RPMI7951 (cell line): ENCODE measurements at regions not wholly inside any gene's neighbourhood (a gene's known extent, or its start where the extent isn't known, plus 50 kb on each side); places are given as distances from the start of the nearest gene placed in this dataset.

Experiments used
- DNase-seq: peaks from one replicate; pipeline ENCODE4 v3.0.0-alpha.2; 2012; ENCODE audit warnings: low read depth

DNA sequence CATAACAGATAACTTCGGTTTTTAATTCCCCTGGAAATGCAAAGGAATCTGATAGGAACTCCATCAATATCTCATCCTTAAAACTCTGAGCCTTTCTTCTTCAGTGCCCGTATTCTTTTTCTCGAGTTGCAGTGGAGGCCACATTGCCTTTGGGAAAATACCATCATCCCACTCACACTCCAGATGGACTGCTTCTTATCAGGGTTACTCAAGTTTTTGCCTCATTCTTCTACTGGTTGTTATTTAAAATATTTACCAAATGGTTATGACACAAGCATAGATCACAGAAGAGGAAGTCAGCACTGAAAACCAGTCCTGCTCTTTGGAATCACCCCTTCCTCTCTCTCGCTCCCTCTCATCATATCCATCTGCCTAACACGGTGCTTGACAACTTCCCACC, 1020.5 kb upstream of the SLC10A2 start:
- DNase-seq, result peak; percentile 9

DNA sequence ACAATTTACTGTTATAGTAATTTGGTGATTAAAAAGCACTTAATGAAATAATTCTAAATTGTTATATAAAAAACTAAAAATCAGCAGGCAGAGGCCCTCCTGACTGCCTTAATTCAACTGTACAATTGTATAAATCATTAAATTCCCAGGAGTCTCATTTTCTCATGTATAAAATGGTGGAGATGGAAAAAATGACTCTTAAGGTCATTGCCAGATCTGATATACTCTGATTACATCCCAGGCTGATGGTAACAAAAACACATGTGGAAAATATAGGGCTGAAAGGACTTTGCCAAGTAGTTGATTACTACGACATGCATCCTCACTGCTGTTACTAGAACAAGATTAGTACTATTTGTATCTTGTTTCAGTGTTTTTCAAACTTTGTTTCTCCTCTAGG, 1020.0 kb upstream of the SLC10A2 start:
- DNase-seq, result peak; percentile 20

DNA sequence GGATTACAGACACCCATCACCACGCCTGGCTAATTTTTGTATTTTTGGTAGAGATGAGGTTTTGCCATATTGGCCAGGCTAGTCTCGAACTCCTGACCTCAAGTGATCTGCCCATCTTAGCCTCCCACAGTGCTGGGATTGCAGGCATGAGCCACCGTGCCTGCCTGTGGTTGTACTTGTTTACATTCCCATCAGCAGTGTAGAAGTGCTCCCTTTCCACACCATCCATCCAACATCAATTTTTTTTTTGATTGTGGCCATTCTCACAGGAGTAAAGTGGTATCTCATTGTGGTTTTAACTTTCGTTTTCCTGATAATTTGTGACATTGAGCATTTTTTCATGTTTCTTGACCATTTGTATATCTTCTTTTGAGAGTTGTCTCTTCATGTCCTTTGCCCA, 1019.4 kb upstream of the SLC10A2 start:
- DNase-seq, result peak; percentile 4

DNA sequence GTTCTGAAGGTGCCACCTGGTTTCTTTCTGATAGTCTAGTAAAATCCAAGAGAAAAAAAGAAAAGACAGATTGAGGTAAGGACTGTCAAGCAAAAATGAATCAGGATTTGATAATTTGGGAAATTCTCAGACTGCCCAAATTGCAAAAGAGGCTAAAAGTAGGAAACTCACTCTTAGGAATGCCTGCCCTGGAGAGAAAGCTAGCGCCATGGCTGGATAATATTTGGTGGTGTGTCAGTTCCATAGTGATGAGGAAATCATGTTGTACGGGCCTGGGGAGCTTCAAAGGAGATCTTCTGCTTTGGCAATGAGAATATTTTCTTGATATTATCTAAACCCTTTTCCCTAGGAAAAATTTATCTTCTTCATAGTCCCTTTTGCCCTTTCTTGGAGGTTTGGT, 1008.1 kb upstream of the SLC10A2 start:
- no peak for DNase-seq

DNA sequence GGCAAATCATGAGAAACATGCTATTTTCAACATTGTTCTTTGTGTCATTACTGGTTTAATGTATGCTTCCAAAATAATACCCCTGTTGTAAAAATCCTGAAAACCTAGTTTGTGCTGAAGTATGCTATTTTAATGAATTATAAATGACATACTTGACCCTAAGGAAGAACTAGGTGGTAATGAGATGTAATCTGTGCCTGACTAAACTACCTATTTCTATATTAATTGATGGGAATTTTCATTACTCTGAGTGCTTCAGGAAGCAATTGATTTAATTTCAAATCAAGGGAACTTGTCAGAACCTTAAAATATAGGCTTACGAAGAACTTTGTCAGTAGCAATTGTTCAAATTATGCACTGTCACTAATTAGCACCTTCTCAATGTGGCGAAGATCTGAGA, 1005.6 kb upstream of the SLC10A2 start:
- DNase-seq, result no peak

DNA sequence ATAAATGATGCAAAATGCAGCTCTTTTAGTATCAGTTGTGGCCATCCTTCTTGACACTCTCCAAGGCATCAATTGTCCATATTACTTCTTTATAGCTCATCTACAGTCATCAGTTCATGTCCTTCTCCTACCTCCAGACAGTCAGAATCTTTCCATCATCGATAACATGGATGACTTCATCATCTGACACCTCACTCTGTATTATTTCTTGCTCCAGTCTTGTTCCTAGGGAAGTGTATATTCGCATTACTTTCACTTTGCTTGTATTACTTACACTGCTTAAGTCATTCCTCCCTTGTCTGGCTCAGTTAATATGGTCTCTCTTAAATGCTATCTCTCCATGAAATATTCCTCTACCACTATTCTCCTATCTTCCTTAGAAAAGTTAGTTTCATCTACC, 999.1 kb upstream of the SLC10A2 start:
- DNase-seq, result no peak

DNA sequence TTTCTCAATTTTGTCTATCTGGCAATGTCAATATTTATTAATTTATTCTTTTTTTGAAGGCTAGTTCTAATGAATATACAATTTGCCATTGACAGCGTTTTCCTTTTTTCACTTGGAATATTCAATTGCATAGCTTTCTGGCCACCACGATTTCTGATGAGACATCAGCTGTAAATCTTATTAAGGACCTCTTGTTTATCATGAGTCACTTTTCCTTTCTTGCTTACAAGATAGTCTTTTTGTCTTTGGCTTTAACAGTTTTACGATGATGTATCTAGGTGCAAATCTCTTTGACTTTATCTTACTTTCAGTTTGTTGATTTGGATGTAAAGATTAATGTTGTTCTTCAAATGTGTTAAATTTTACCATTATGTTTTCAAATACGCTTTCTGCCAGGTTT, 991.6 kb upstream of the SLC10A2 start:
- no peak for DNase-seq

DNA sequence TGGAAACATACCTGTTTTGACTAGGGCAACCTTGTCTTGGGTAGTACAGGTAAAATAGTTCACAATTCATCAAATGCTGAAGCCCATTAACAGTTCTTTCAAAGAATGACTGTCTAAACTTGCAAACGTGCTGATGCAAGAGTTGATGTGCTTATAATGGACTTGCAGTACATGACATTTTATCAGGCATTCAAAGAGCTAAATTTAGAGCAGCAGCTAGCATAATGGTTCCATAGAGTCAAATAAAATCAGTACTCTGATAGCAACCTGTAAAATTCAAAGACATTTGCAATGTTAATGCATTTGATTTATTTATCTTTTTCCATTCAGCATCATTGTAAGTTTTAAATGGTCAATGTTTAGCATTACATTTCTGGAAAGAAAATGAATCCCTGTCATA, 979.7 kb upstream of the SLC10A2 start:
- DNase-seq, result no peak

DNA sequence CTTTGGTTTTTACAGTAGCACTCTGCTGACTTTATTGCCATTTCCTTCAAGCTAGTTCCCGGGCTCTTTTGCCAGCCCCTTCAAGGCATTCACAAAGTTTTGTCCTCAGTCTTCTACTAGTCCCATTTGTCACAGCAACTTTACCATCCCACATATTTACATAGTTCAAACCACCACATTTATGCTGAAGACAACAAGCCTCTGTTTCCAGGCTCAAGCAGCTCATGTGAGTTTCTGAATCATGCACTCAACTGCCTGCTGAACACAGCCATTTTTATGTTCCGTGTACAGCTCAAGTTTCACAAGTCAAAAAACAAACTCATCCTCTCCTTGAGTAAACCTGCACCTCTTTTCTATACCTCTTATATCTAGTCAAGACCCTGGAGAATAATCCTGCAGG, 977.0 kb upstream of the SLC10A2 start:
- DNase-seq, result peak; percentile 33

DNA sequence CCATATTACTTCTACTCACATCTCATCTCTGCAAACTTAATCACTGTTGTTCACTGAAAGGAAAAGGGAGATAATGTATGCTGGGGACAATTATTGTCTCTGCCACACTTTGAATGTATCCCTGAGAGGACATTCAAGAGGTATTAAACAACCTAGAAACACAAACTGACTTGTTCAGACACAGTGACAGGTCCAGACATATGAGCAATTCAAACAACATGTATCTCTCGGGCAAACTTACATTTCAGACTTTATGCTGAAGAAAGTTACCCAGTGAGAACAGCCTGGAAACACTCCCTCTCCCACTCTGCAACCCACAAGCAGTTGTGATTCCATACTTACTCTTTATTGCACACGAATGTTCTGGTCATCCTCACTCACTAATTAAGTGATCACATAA, 968.7 kb upstream of the SLC10A2 start:
- DNase-seq, result no peak

DNA sequence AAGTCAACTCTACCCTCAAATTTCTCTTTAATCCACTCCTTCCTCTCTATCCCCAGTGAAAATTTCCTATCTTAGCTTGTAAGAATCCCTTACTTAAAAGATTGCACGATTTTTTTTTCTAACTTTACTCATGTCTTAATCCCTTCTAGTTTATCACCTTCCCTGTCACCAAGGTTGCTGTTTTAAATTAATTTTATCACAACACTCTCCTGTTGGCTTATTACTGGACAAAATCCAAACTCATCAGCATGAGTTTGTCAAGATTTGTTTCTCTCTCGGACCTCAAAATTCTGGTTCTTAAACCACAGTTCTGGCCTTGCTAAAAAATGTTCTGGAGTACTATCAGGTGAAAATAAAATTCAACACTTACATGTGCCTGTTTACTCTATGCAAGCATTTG, 959.1 kb upstream of the SLC10A2 start:
- DNase-seq, result no peak

DNA sequence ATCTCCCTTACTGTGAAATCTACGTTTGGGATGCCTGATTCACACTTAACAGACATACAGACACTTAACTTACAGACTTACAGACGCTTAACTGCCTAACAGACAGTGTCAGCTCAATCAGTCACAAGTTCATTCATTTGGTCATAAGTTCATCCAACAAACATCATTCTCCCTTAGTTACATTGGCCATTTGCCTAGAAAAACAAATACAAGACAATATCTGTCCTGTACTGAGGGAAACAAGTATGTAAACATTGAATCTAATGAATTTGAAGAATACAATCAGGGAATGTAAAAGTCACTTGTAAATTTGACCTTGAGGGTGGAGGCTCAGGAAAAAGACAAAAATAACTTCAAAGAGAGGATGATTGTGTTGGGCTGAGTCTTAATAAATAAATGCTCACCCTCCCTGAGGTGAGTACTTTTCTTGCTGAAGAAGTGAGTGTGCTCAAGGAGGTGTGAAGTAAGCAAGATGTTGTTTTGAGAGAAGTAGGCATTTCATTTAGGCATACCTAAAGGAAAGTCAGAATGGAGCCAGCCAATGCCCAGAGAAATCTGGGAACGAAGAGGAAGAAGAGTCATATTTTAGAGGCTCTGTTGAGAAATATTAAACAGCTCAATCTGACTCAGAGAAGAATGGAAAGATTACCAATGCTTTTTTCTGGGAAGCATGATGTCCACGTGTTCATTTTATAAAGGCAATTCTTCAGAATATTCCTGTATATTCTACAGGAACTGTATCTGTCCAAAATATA, 958.4 kb upstream of the SLC10A2 start:
- peak; percentile 3 for DNase-seq

DNA sequence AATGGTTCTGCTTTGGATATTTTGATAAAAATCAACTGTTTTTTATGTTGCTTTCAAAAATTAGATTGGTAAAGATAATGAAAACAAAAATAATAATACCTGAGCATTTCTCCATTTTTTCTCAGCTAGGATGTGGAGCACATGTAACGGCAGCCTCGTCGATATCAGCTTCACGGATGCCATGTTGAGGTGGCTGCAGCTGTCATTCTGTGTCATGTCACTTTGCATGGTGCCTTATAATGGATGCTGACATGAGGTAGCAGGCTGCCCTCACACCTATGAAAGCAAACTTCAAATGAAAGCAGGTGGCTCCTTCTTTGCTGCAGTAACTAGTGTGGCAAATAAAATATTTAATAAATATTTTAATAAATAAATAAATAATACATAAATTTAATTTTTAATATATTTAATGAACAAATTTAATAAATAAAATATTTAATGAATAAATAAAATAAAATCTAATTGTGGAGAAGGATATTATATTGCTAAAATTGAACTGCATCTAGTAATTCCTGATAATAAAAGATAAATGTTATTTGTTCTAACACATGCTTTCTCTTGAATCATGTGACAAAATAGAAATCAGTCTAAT, 955.7 kb upstream of the SLC10A2 start:
- DNase-seq, result no peak

DNA sequence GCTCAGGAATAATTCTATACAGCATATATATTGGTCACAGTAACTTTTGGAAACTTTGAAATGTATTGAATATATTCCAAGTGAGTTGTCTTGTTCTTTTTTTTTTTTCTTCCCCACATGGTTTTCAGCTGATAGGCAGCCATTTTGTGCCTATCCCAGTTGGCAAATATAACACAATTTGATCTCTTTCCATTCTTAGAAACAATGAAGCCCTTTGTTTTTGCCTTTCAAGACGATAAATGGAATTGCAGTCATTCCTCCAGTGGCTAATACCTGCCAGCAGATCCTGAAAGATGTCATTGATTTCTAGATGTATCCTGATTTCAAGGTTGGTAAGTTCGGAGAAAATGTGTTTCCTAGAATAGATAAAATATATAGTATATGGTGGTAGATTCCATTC, 951.1 kb upstream of the SLC10A2 start:
- no peak for DNase-seq

DNA sequence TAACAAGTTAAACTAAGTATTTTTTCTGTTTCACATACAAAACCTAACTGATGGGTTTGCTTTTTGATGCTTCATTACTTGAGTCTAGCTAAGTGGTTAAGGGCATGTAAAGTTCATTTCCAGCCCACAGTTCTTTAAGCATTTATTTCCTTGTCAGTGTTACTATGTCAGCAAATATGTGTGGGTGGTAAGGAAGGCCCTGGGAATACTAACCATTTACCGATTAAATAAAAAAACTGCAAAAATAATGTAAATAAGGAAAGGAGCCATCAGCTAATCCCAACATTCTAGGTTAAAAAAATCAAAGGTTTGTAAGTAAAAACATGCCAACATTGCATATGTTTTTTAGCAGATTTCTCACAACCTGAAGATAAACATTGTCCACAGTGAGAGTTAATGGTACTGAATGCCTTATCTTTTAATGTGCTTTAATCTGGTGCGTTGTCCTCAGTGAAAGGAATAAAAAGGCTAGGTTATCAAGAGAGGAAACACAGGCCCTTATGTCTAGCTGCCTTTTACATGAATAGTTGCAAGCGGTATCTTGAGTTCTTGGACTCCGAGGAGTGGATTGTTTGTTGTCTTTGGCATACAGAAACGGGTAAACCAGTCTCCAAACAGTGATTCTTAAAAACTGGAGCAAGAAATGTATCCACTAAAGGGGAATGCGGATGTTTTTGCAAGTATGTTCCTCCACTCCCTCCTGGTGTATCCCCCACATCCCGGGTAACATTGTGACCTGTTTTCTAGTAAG, 949.6 kb upstream of the SLC10A2 start:
- DNase-seq, result peak; percentile 7

DNA sequence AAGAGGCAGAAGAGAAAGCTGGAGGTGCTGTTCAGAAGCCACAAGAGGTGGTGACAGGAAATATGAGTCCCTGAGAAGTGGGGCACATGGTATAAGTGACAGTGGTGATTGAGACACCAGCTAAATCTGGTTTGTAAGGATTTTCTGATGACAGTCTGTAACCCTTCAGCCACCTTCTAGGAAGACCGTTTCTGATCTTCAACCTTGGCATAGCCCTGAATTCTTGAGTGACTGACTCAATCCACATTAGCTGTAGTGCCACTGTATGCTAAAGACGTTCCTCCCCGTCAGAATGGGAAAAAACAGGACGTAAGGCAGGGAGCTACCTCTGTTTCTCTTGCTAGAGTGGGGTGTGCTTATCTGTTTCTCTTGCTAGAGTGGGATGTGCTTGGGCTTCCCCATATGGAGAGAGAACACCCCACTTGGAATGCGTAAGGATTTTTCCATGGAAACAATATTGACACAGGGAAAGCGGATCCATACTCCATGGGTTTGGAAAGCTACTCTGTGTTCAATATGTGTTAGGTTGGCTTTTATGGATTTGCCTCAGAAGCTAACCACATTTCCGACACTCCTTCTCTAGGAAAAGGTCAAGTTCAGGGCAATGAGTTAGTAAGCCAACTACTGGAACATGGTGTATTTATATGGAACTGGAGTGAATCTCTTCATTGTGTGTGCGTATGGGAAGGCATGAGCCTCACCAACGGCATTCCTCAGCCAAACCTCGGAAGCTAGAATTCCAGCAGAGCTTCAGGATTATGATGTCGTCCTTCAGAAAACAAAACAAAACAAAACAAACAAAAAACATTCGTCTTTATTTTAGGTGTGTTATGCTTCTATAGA, 948.8 kb upstream of the SLC10A2 start:
- peak; percentile 45 for DNase-seq

DNA sequence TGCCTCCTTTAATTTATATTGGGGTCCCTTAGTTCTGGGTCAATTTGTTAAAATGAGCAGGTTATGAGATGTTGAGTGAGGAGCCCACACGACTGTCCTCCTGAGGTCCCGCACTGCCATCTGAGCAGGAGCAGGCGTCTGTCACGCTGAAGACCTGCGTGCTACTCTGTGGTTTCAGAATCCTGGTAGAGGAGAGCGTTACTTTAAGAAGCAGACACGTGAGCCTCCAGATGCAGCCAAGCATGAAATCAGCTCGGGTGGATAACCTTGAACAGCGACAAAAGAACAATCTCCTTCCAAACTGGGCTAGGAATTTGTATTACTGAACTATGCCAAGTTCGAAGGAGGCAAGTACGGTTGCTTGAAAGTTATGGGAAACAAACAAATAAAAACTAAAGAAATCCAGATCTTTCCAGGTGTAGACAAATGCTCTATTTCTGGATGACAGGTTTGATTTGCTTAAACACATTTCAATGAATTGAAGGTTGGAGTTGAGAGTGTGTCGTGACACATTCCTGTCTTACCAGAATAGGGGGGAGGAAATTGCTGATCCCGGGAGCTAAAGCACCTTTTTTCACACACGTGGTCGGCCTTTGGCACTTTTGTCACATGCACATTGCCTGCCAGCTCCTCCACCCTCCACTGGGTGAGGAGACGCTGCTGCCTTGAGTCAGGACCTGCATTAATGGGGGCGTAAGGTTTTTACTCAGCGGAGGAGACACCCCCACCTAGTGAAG, 945.5 kb upstream of the SLC10A2 start:
- peak; percentile 14 for DNase-seq

DNA sequence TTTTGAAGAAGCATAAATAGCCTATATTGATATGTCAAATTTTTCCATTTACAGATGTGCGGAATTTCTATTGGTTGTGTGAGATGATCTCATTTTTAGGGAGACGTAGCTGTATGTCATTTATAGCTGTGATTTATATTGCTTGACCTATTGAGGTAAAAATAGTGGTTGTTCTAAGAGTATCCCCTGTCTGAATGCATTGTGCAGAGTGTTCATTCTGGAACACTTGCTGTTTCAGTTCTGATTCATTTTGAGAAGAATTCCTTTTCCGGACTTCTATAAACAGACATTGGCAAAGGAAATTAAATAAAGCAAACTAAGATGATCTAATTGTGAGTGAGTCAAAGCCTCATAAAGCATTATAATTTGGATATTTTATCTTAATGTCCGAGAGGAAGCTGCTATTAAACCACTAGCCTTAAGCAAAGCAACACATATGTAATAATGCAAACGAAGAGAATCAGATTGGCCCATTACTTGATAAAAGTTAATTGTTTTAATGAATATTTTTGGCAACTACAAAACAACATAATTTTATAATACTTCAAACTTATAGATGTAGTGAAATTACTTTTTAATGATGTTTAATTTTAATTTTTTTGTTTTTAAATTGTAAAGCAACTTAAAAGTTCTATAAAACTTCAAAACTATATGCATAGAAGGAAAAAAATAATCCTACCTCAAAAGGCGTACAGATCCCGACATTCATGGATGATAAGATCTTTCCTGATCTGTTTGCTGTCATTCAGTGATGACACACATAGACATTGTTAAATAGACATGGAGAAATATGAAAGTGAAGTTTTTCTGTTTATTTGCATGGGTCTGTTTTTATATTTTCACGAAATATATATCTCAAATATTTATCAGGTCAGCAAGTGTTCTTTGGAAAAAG, 942.6 kb upstream of the SLC10A2 start:
- peak; percentile 25 for DNase-seq

DNA sequence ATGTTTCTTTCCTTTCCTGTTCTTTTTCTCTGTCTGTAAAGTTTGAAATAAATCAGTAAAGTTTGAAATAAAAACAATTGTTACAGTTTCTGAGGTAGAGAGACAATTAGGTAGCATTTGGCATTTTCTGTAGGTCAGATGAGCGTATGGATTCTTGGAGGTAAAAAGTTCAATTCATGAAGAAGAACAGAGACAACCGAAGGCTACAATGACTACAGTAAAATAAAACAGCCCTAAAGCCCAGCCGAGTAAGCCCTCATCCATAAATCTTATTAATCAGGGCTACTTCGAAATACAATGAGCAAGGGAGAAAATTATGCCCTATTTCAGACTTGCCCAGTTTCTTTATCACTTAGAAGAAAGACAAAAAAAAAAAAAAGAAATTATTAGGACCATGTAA, 941.9 kb upstream of the SLC10A2 start:
- DNase-seq, result no peak

DNA sequence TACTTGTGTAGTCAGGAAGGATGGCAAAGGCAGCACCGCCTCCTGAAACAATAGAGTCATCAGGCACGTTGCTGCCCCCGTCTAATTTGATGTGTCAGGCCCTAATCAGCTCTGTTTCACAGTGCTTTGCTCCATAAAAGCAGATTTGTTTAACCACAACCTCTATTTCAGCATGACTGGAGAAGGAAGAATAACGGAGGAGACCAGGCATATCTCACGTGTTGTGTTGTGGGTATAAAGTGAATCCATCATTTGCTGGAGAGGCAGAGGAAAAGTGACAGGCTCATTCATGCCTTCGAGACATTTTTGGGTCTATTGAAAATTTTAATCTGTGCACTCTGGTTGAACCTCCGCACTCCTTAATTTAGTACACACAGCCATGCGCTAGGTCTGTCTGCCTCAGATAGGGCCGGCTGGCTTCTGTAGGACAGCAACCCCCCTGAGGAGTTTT, 940.4 kb upstream of the SLC10A2 start:
- DNase-seq, result peak; percentile 58
